NCI-H2196 (cell line): ENCODE measurements at regions not wholly inside any gene's neighbourhood (a gene's known extent, or its start where the extent isn't known, plus 50 kb on each side); places are given as distances from the start of the nearest gene placed in this dataset.

Experiments
- DNase-seq: peaks from one replicate; lab custom pipeline; 2025; ENCODE audit not compliant: unreplicated experiment; lab: John Stamatoyannopoulos, UW

DNA sequence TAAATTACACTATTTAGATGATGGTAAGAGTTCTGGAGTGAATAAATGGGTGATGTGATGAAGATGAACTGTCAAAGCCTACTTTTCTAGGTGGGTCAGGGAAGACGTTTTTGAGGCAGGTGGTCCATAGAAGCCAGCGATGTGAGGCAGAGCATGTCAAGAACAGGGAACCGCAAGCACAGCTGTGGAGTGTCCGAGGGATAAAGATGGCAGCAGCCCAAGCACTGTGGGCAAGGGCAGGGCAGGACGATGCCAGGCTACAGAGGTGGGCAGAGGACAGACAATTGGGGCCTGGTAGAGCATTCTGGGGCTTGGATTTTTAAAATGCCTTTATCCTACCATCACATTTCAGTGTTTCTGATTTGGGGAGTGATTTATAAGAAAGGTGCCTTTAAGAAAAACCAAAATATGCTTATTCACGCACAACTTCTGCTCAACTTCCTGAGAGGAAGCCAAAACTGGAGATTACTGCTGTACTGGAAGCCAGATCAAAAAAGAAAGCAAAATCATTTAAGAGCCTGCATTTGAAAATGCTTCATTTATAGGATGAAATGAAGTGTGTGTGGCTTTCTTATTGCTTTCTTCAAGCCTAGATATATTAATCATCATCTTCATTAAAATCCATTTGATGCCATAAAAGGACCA is 119.0 kb upstream of the WDR17 start:
- DNase-seq: no peak

DNA sequence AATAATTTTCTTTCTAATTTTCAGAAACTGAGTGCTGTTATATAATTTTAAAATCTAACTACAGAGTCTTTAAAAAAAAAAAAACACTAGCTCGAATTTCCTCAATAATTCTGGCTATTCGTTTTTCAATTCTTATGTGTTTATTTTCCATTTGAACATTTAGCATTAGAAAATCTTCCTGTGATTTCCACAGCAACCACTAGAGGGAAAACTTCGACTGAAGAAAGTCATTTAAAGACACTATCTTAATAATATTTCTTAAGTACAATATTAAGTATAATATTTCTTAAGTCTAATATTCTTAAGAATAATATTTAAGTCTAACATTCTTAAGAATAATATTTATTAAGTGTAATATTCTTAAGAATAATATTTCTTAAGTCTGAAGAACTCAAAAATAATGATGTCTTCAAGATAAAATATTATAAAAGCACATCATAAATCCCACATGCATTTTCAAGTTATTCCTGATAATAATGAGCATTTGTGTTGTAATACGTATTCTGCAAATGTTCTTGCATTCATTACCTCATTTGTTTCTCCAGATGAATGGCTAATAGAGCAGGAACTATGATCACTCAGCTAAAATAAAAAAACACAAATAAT is 118.4 kb upstream of the WDR17 start:
- no peak for DNase-seq

DNA sequence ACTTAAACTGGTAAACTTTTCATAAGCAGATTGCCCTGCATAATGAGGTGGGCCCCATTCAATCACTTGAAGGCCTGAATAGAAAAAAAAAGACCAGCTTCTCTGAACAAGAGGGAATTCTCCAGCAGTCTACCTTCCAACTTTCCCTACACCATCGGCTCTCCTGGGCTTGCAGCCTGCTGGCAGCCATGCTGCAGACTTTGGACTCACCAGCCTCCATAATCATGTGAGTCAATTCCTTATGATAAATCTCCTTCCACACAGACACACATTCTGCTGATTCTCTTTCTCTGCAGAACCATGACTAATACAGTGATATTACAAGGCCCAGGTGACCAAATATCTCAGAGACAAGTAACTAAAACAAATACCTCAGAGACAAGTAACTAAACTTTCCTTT is 113.8 kb upstream of the WDR17 start:
- no peak for DNase-seq

DNA sequence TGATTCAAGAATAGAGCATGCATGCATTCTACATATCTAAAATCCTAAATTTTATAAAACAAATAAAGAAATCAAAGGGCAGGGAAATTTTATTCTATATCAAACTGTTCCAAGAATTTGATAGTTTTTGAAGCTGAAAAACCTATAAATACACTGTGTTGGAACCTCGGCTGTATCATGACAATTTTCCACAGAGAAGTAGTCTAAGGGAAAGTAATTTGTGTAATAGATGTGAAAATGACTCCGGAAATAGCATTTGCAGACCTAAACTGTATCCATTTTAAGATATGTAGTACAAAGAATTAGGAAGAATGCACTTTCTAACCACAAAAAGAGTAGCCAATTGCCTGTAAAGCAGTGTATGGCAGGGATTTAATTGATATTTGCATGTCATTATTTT is 112.5 kb upstream of the WDR17 start:
- DNase-seq: no peak

DNA sequence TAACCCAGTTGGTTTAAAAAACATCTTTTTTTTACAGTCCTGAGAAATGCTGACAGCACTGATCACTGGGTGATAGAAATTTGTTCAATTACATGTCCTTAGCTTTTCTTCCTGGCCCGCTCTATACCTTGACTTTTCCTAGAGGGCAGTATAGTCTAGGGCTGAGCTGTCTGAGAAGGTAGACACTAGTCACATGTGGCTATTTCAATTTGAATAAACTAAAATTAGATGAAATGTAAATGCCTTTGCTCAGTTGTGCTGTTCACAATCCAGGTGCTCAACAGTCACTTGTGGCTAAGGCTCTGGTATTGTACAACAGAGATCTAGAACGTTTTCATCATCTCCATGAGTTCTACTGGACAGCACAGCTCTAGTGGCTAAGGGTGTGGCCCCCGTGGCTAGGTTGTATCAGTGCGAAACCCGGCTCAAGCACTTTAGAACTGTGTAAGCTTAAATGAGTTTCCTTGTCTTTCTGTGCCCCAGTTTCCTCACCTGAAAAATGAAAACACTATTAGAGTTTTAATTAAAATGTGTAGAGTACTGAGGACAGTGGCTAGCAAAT is 111.6 kb upstream of the WDR17 start:
- no peak for DNase-seq

DNA sequence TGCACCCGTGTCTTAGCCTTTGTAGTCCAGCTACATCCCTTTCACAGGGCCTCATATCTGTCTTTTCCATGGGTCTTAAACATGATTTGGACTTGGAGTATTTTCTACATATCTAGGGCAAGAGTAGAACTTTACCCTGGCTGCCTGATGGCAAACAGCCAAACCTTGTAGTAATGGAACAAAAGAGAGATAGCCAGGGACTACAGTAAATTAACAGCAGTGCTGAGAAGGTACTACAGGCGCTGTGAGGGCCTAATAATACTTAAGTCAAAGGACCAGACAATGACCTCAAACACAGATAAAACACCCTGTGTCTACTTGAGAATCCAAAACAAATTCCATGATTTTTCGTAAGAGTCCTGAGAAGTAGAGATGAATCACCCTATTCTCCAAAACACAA is 111.0 kb upstream of the WDR17 start:
- DNase-seq: no peak

DNA sequence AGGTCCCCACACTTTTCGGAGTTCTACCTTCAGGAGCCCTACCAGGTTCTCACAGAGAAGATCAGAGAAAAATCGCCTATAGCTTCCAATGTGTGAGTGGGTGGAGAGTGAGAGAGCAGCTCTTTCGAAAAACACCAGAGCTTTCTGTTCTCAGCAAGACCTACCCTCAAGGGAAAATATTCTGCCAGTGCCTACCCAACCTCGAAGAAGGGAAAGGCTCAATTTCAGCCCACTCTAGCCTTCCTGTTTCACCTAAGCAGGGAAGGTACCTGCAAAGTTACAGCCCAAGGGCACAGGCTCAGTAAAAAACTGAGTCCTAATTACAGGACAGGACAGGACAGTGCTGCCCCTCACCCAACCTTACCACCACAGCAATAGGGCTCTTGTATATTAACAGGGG is 104.0 kb upstream of the WDR17 start:
- DNase-seq: no peak

DNA sequence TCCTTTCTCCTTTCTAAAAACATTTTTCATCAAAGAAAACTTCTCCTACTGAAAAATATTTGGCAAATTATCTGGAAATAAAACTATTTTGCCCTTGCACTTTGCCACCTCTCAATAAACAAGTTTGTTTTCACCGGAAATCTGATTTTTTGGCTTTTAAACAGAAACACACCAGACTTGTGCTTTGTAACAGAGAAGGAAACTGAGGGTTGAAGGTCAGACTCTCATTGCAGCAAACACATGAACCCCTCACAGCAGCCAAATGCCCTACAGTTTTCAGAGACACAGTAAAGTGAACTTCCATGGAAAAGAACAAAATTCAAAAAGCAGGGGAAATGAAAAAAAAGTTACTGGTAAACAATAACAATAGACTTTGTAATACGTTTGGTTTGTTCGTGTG is 95.6 kb upstream of the WDR17 start:
- DNase-seq: no peak

DNA sequence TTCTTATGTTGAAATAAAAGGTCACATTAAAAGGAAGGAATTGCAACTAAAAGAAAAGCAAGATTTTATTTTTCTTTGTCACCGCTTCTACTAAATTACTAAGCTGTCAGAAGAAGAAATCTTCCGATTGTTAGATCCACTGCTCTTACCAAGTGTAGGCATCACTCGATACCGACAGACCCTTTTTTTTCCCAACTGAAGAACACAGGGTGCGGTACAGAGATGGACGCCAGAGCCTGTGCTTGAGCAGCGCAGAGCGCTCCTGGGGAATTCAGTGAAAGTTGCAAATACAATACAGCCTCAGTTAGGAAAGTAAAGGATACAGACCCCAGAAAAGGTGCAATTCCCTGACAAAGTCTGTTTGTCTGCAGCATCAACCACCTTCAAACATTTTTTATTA is 94.9 kb upstream of the WDR17 start:
- no peak for DNase-seq

DNA sequence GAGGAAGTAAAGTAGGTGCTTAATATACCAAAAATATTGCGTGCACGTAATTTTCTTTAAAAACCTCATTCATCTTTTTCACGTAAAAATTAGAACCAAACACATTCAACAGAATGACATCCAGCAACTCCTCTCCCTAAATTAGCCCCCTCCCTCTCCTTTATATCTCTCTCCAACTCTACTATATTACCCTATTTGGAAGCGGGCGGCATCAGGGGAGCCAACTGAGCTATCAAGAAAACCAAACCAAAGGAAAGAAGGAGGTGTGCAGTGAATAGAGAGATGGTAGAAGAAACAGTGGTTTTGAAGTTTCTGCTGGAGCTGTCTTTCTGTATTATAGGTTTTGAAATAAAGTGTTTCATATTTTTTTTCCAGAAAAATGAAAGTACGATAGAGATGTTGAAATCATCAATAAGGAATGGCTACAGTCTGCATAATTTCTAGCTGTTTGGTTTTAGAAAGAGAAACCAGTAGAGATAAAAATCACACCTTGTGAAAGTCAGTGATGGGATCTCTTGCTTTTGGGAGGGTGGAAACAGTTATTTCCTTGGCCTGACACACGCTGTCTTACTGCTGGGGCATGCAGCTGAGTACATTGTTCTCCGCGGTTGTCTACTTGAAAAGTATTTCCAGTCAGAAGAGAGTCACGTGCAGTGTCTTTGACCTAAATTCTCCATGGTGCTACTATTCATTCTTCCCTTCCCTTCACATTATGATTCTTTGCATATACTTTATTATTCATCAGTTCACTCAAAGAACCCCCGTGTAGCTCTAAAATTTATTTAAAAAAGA is 94.1 kb upstream of the WDR17 start:
- DNase-seq: no peak

DNA sequence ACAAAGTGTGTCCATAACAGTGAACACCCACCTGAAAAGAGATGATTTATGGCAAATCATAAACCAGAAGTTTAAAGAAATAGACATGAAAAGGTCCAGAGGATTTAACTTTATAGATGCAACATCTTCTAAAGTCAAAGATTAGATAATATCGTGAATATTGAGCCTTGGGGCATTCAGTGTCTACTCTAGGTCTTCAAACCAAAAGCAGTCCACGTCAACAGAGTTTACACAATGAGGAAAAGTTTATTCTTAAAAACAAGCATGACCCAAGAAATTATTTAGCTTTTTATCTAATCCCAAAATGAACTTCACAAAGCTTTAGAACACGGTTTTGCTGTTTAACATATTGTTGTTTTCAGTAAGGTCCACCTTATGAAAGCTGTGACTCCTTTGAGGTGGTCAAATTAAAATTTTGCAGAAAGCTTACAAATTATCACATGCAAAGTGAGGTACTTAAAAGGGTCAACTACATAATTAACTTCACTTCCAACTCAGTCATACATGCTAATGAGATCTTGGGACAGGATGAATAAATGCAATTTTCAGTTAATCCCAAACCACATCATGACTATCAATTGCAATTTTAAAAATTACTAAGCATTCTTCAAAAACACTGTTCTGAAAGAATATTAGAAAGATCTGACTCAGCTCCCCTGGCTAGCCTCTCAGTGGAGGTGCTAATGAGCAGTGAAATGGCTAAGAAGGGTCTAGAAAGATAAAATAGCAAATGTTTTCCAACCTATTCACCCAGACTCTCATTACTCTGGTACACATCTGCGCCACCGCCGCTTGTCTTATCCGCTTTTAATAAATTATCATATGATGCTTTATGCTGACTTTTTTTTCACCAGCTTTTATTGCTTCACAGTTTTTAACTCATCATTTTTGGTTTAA is 92.4 kb upstream of the WDR17 start:
- DNase-seq: no peak

DNA sequence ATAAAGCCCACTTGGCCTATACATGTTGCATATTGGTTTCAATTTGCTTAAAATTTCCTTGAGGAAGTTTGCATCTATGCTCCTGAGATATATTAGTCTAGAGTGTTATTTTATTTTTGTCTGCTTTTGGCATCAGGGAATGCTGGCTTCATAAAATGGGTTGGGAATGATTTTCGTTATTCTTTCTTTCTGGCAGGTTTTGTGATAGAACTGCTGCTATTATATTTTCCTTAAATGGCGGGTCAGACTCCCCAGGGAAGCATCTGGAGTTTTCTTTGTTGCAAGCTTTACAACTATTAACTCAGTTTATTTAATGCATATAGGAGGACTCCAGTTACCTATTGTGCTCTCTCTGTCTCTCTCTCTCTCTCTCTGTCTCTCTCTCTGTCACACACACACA is 82.0 kb upstream of the WDR17 start:
- no peak for DNase-seq

DNA sequence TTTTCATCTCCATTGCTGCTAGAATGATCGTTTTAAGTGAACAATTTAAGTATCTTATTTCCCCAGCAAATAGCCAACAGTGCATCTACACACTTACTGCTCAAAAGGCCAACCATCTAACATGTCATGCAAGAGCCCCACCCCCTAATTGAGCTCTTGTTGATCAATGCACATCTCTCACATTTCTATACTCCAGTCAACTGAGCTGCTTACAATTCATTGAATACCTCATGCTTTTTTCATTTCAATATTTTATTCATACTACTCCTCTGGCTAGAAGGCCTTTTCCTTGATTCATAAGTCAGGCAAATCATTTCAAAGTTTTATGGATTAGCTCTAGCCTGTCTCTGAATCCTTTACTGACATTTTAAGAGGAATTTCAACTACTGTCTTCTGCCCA is 79.0 kb upstream of the WDR17 start:
- no peak for DNase-seq

DNA sequence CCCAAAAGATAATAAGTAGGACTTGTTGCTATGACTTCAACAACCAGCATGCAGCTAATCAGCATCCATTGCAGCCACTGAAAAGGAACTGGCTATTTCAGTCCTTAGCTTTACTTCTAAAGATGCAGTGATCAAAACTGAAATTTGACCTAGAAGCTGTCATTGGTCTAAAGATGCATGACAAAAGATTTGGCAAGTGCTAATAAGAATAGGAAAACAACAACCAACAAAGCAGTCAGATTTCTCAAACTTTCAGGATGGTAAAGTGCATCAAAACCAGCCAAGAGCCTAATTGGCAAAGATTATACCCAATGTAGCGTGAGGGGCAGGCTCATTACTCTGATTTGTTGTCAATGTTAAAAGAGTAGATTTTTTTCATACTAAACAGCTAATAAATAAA is 77.1 kb upstream of the WDR17 start:
- no peak for DNase-seq

DNA sequence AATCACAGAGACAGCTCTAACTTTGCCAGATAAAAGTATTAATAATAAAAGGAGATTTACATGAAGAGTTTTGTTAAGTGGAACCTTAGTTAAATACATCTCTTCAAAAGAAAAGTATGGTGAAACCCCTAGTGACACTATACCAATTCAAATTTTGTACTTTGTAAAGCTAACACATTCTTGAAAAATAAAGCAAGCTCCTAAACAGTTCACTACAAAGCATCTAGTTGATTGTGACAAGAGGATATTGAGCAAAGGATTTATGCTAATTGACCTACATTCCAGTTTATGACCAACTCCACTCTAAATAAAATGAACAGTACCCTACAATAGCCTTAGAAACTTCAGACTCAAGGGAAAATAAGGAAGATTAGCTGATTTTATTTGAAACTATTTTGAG is 69.4 kb upstream of the WDR17 start:
- DNase-seq: no peak

DNA sequence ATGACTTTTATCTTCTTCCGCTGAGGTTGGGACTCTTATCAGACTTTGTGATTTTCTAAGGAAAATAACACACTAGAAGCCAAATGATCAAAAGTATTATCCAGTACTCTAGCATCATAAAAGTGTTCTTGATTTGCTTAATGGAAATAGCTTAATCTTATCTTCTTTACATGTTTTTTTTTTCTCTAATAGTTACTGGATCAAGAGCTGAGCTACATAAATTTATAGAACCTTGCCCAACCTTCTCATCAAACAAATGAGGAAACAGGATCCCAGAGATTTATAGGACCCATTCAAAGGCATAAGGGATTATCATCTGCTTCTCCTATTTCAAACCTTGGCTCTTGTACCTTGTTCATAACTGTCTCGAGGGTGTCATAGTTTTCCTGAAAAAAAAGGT is 68.3 kb upstream of the WDR17 start:
- DNase-seq: no peak

DNA sequence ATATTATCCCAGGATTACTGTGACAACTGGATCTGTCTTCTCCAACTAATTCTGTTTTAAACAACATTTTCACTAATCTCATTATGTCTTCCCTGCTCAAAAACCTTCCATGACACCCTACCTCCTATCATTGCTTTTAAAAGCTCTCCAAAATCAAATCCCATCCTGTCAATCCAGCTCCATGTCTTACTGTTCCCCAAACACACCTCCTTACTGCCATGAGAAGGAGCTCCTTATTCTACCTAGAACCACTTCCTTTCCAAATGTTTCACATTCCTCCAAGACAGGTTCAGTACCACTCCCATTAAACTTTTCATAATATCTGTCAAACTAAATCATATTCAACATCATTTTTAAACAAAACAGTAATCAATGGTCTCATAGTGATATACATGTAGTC is 66.9 kb upstream of the WDR17 start:
- DNase-seq: no peak

DNA sequence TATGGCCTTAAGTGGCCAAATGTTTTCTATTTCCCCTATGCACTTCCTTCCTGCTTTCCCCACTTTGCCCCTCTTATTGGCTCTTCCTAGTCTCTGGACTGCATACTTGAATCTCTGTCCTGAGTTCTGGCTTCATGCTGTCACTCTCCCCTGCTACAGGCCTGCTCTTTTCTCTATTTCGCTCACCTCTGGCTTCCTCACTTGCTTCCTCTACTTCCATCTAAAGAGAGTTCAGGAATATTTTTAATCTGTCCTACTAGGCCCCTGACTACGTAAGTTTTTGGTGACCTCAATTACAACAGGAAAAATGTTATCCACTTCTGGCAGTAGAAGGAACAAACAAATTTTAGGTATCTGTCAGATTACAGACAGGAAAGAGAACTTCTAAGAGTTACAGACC is 65.7 kb upstream of the WDR17 start:
- no peak for DNase-seq

DNA sequence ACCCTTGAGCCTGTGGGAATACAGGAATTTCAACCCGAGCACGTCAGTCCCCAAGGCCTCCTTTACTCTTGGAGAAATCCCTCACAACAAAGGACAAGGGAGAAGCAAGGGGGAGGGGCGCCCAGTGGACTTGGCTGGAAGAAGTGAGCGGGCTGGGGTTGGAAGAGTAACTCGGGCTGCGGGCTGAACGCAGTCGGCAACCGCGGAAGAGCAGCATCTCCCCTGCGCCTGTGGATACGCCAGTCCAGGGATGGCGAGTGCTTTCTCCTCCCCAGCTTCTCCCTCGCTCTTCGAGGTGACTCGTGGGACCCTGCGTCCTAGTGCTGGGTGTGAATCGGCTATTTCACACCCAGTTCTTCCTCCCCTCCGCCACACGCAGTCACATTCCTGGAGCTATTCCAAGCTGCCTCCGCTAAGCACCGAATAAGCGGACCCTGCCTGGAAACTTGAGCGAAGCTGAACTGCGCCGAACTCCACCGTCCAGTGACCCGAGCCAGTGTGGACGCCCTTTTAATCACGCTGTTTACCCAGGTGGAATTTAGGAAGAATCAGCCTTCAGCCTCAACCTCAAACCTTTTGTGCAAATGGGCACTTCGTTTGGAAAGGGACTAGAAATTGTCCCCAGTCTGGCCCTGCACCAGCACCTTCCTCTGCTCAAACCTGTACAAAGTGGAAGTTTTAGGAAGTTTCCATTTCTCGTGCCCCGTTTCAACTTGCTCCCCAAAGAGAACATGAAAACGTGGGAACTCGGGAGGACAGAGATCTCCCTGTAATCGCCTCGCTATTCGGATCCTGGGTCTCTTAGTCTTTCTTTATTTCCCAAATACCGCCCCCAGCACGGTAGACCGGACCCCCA is 64.3 kb upstream of the WDR17 start:
- DNase-seq: no peak

DNA sequence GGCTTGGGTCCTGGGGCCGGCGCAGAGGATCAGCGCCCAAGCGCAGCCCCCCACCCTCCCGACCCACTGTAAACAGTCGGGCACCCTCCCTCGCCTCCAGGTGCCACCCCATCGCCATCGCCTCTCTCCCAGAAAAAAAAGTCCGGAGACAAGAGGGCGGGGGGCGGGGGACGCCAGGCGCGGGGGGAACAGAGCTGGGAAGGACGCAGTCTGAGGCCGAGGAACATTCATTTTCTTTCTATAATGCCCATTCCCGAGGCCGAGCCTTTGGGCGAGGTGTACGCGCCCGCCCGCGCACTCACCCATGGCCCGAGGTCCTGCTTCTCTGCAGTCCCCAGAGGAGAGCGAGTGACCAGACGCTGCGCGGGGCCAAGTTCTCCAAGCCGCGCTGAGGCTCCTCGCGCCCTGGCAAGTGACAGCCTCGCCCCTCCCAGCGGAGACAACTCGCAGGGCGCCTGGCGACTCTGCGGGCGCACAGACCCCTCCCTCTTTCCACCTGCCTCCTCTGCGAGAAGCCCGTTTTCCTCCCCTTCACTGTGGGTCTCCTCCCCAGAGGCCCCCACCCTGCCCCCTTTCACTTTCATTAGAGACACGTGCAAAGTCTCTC is 63.5 kb upstream of the WDR17 start:
- DNase-seq: no peak
